ENCODE measurements at regions not wholly inside any gene's neighbourhood (a gene's known extent, or its start where the extent isn't known, plus 50 kb on each side); places are given as distances from the start of the nearest gene placed in this dataset.

- DNase-seq (ENCODE audit: low read depth in 2 of 2), result no peak
These were observed 88.0 kb downstream of the SOX9 start for GRCh38 chr17:72208832-72209231.

GRCh38 chr17:72212041-72212440 lies 91.2 kb downstream of the SOX9 start:
- no peak for DNase-seq (ENCODE audit: low read depth in 2 of 2)

- no peak for DNase-seq (ENCODE audit: low read depth in 2 of 2)
These were observed 94.7 kb downstream of the SOX9 start for GRCh38 chr17:72215490-72215889.

GRCh38 chr17:72215928-72216327 lies 95.1 kb downstream of the SOX9 start:
- DNase-seq (ENCODE audit: low read depth in 2 of 2), result no peak

- no peak for DNase-seq (ENCODE audit: low read depth in 2 of 2)
These were observed 98.5 kb downstream of the SOX9 start for GRCh38 chr17:72219137-72219823.

- DNase-seq (ENCODE audit: low read depth in 2 of 2), result no peak
These were observed 99.1 kb downstream of the SOX9 start for GRCh38 chr17:72219824-72220493.

GRCh38 chr17:72222661-72223380 lies 102.0 kb downstream of the SOX9 start:
- DNase-seq (ENCODE audit: low read depth in 2 of 2), result no peak

GRCh38 chr17:72223866-72224291 lies 103.1 kb downstream of the SOX9 start:
- no peak for DNase-seq (ENCODE audit: low read depth in 2 of 2)

GRCh38 chr17:72226322-72226721 lies 105.5 kb downstream of the SOX9 start:
- DNase-seq (ENCODE audit: low read depth in 2 of 2), result no peak

GRCh38 chr17:72233986-72234385 lies 113.2 kb downstream of the SOX9 start:
- DNase-seq (ENCODE audit: low read depth in 2 of 2), result no peak

- no peak for DNase-seq (ENCODE audit: low read depth in 2 of 2)
These were observed 114.2 kb downstream of the SOX9 start for GRCh38 chr17:72234985-72235384.

GRCh38 chr17:72236980-72237633 lies 116.3 kb downstream of the SOX9 start:
- no peak for DNase-seq (ENCODE audit: low read depth in 2 of 2)

- DNase-seq (ENCODE audit: low read depth in 2 of 2), result no peak
These were observed 117.4 kb downstream of the SOX9 start for GRCh38 chr17:72238157-72238673.

- no peak for DNase-seq (ENCODE audit: low read depth in 2 of 2)
These were observed 118.7 kb downstream of the SOX9 start for GRCh38 chr17:72239548-72239947.

GRCh38 chr17:72240333-72240732 lies 119.5 kb downstream of the SOX9 start:
- no peak for DNase-seq (ENCODE audit: low read depth in 2 of 2)

GRCh38 chr17:72244494-72244893 lies 123.7 kb downstream of the SOX9 start:
- no peak for DNase-seq (ENCODE audit: low read depth in 2 of 2)

GRCh38 chr17:72244956-72245355 lies 124.1 kb downstream of the SOX9 start:
- no peak for DNase-seq (ENCODE audit: low read depth in 2 of 2)

- DNase-seq (ENCODE audit: low read depth in 2 of 2), result no peak
These were observed 128.6 kb downstream of the SOX9 start for GRCh38 chr17:72249441-72249840.

- DNase-seq (ENCODE audit: low read depth in 2 of 2), result no peak
These were observed 129.4 kb downstream of the SOX9 start for GRCh38 chr17:72250206-72250605.

- DNase-seq (ENCODE audit: low read depth in 2 of 2), result no peak
These were observed 132.8 kb downstream of the SOX9 start for GRCh38 chr17:72253597-72253996.

GRCh38 chr17:72254808-72255449 lies 134.1 kb downstream of the SOX9 start:
- no peak for DNase-seq (ENCODE audit: low read depth in 2 of 2)

GRCh38 chr17:72255481-72255880 lies 134.7 kb downstream of the SOX9 start:
- no peak for DNase-seq (ENCODE audit: low read depth in 2 of 2)
